Tibial artery (tissue), 4 donors: ENCODE measurements at regions not wholly inside any gene's neighbourhood (a gene's known extent, or its start where the extent isn't known, plus 50 kb on each side); places are given as distances from the start of the nearest gene placed in this dataset.

ENCODE experiments used
- DNase-seq, 2 donors: peaks; one replicate each; pipeline ENCODE4 v3.0.0-alpha.2; 2019
- H3K27ac ChIP-seq, 2 donors: fragments of 200-600 bp; sonication (generic) in 1 of 2; 1 replicate in 1 of 2; 2 replicates in 1 of 2; pipeline ENCODE4 v1.5.1; 2018 to 2019; ENCODE audit warnings: mild to moderate bottlenecking in 1 of 2
- H3K27me3 ChIP-seq, 2 donors: fragments of 200-600 bp; sonication (generic) in 1 of 2; one replicate each; pipeline versions ENCODE4 v1.5.1 to v1.6.0; 2016 to 2019
- H3K36me3 ChIP-seq, 3 donors: fragments of 200-600 bp; sonication (generic) in 2 of 3; one replicate each; pipeline ENCODE4 v1.5.1; 2016 to 2019; ENCODE audit warnings: mild to moderate bottlenecking in 2 of 3
- H3K4me1 ChIP-seq, 4 donors: fragments of 200-600 bp; sonication (generic) in 2 of 4; 1 replicate in 3 of 4; 2 replicates in 1 of 4; pipeline ENCODE4 v1.5.1; 2016 to 2019
- H3K4me3 ChIP-seq, 2 donors: fragments of 200-600 bp; sonication (generic) in 1 of 2; 1 replicate in 1 of 2; 2 replicates in 1 of 2; pipeline ENCODE4 v1.5.1; 2018 to 2019; ENCODE audit warnings: mild to moderate bottlenecking in 2 of 2
- H3K9me3 ChIP-seq, 3 donors: fragments of 200-600 bp; sonication (generic) in 1 of 3; one replicate each; pipeline ENCODE4 v1.5.1; 2016 to 2019
- intact Hi-C: fragments of 100-400 bp; cut with DNase I; formaldehyde crosslinking; loops from one replicate; pipeline ENCODE4 v1.15.0; 2023; ENCODE audit warnings: low total_unique reads
- TF ChIP-seq, protein P1 (sequence below), 2 experiments: fragments of 200-600 bp in 1 of 2; fragments of 450-650 bp in 1 of 2; IDR thresholded peaks; one replicate each; pipeline ENCODE4 v1.5.1; 2017 to 2019; ENCODE audit warnings: antibody characterized with exemption in 2 of 2, mild to moderate bottlenecking in 1 of 2, moderate library complexity in 1 of 2

DNA sequence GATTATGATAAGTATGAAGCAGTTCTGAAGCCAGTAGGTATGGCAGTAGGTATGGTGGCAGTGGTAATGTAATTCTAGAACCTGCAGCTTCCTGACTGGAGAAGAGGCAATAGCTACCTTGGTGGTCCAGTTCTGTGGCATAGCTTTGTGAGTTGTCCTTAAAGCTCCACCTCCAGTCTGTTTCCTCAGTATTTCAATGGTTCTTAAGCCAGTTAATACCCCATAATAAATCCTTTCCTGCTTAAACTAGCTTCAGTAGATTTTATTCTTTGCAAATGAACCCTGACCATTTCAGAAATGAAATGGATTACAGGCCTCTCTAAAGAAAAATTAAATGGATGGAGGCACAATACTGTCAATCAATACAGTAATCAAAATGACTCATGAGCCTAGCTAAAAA is 117.8 kb upstream of the KRAS start:
- Histone ChIP-seq H3K9me3 (no peaks in the 10 kb centered on the region), H3K4me1 (no peaks in the 10 kb centered on the region), H3K27me3 (no peaks in the 10 kb centered on the region), H3K4me3 (no peak overlapping the region), H3K36me3 (no peaks in the 10 kb centered on the region), H3K27ac (no peak overlapping the region)
- intact Hi-C loops, result no loop called here
- DNase-seq, result no peak
- TF ChIP-seq, protein P1, sequence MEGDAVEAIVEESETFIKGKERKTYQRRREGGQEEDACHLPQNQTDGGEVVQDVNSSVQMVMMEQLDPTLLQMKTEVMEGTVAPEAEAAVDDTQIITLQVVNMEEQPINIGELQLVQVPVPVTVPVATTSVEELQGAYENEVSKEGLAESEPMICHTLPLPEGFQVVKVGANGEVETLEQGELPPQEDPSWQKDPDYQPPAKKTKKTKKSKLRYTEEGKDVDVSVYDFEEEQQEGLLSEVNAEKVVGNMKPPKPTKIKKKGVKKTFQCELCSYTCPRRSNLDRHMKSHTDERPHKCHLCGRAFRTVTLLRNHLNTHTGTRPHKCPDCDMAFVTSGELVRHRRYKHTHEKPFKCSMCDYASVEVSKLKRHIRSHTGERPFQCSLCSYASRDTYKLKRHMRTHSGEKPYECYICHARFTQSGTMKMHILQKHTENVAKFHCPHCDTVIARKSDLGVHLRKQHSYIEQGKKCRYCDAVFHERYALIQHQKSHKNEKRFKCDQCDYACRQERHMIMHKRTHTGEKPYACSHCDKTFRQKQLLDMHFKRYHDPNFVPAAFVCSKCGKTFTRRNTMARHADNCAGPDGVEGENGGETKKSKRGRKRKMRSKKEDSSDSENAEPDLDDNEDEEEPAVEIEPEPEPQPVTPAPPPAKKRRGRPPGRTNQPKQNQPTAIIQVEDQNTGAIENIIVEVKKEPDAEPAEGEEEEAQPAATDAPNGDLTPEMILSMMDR (IDR thresholded peaks at IDR 0.05), result no peak

DNA sequence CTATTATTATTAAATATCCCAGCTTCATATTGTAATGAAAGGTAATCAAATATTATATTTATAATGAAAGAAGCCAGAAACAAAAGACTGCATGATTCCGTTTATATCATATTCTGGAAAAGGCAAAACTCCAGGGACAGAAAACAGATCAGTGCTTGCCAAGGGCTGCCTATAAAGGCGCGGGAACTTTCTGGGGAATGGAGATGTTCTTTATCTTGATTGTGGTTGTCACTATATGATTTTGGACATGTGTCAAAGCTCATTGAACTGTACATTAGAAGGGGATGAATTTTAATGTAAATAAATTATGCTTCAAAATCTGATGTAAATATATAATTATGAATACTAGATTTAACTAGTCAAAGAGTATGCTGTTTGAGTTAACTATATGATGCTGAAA is 115.4 kb upstream of the KRAS start:
- DNase-seq, result no peak
- H3K4me1 ChIP-seq, result no peaks in the 10 kb centered on the region
- H3K27me3 ChIP-seq, result no peaks in the 10 kb centered on the region
- H3K27ac ChIP-seq, result no peak overlapping the region
- no peaks in the 10 kb centered on the region for H3K36me3 ChIP-seq
- intact Hi-C loops, result no loop called here
- no peaks in the 10 kb centered on the region for H3K9me3 ChIP-seq
- TF ChIP-seq, protein P1 (IDR thresholded peaks at IDR 0.05), result no peak
- H3K4me3 ChIP-seq, result no peak overlapping the region

DNA sequence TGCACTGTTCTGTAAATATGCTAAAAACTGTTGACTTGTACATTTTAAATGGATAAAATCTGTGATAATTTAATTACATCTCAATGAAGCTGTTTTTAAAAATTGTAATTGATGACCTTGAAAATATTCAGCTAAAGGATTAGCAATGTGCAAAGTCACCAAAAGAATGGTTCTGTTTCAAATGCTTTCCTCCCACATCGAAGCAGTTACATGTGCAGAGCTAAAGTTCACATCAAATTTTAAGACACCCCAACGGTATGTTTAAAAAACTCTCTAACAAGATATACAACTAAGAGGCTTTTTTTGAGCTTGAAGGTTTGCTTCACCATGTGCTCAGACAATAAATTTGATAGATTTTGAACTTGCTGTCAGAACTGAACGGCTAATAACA is 114.6 kb upstream of the KRAS start:
- no peak overlapping the region for H3K27ac ChIP-seq
- no peaks in the 10 kb centered on the region for H3K36me3 ChIP-seq
- H3K4me3 ChIP-seq, result no peak overlapping the region
- H3K27me3 ChIP-seq, result no peaks in the 10 kb centered on the region
- intact Hi-C loops, result no loop called here
- DNase-seq, result no peak
- H3K9me3 ChIP-seq, result no peaks in the 10 kb centered on the region
- H3K4me1 ChIP-seq, result no peaks in the 10 kb centered on the region
- TF ChIP-seq, protein P1 (IDR thresholded peaks at IDR 0.05), result no peak

DNA sequence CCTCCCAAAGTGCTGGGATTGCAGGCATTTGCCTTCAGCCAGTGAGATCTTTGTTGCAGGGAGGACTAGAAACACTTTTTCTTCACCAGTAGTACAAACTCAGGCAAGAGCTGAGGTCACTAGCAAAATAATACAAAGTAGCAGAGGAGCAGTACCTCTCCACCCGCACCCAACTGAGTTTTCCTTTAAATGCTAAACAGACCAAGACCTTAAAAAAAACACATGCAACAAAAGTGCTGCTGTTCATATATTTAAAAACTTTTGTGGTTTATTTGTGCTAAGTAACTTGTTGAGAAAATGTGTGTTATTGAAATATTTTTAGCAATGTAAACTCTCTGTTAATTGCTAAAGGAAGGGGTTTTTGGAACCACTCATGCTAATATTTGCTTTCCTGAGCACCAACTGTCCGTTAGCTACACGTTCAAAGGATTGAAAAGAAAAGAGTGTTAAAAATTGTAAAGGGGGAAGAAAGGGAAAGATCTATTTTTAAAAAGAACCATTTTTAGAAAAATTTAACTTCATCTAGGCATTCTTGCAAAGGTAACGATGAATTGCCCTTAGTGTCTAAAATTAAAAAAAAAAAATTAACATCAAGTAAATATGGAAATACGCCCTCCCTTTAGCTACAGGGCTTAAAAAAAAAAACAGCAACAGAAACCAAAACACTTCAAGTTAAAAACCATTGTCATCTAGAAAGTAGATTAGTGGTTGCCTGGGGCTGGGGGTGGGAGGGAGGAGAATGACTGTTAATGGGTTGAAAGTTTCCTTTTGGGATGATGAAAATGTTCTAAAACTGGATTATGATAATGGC is 114.0 kb upstream of the KRAS start:
- no peaks in the 10 kb centered on the region for H3K27me3 ChIP-seq
- H3K9me3 ChIP-seq, result no peaks in the 10 kb centered on the region
- no peaks in the 10 kb centered on the region for H3K36me3 ChIP-seq
- DNase-seq, result no peak
- TF ChIP-seq, protein P1 (IDR thresholded peaks at IDR 0.05), result no peak
- intact Hi-C loops, result no loop called here
- no peaks in the 10 kb centered on the region for H3K4me1 ChIP-seq
- no peak overlapping the region for H3K4me3 ChIP-seq
- no peak overlapping the region for H3K27ac ChIP-seq

DNA sequence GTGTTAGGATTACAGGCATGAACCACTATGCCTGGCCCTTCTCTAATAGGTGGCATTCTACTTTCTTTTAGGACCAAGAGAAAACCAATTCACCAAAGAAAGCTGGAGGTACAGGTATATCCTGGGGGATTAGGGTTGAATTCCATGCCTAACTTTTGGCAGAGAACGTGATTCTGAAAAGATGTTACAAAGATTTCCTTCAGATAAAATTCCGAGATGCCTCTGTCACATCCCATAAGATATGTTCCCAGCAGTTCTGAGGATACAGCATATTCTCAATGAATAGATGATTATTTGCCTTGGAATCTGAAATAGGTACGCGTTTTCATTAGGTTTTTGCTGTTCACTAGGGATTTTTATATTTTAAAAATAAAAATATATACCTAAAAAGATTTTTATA is 111.9 kb upstream of the KRAS start:
- TF ChIP-seq, protein P1 (IDR thresholded peaks at IDR 0.05), result no peak
- intact Hi-C loops, result no loop called here

More for the DNA sequence above, 111.9 kb upstream of the KRAS start:
- no peak for DNase-seq
- Histone ChIP-seq H3K4me3 (no peak overlapping the region), H3K27me3 (no peaks in the 10 kb centered on the region), H3K4me1 (no peaks in the 10 kb centered on the region), H3K9me3 (no peaks in the 10 kb centered on the region), H3K36me3 (no peaks in the 10 kb centered on the region), H3K27ac (no peak overlapping the region)
